Tibial artery (tissue), 4 donors: ENCODE measurements at regions not wholly inside any gene's neighbourhood (a gene's known extent, or its start where the extent isn't known, plus 50 kb on each side); places are given as distances from the start of the nearest gene placed in this dataset.

Source experiments
- DNase-seq, 2 donors: peaks; one replicate each; pipeline ENCODE4 v3.0.0-alpha.2; 2019
- H3K27ac ChIP-seq, 2 donors: fragments of 200-600 bp; sonication (generic) in 1 of 2; 1 replicate in 1 of 2; 2 replicates in 1 of 2; pipeline ENCODE4 v1.5.1; 2018 to 2019; ENCODE audit warnings: mild to moderate bottlenecking in 1 of 2
- H3K27me3 ChIP-seq, 2 donors: fragments of 200-600 bp; sonication (generic) in 1 of 2; one replicate each; pipeline versions ENCODE4 v1.5.1 to v1.6.0; 2016 to 2019
- H3K36me3 ChIP-seq, 3 donors: fragments of 200-600 bp; sonication (generic) in 2 of 3; one replicate each; pipeline ENCODE4 v1.5.1; 2016 to 2019; ENCODE audit warnings: mild to moderate bottlenecking in 2 of 3
- H3K4me1 ChIP-seq, 4 donors: fragments of 200-600 bp; sonication (generic) in 2 of 4; 1 replicate in 3 of 4; 2 replicates in 1 of 4; pipeline ENCODE4 v1.5.1; 2016 to 2019
- H3K4me3 ChIP-seq, 2 donors: fragments of 200-600 bp; sonication (generic) in 1 of 2; 1 replicate in 1 of 2; 2 replicates in 1 of 2; pipeline ENCODE4 v1.5.1; 2018 to 2019; ENCODE audit warnings: mild to moderate bottlenecking in 2 of 2
- H3K9me3 ChIP-seq, 3 donors: fragments of 200-600 bp; sonication (generic) in 1 of 3; one replicate each; pipeline ENCODE4 v1.5.1; 2016 to 2019
- intact Hi-C: fragments of 100-400 bp; cut with DNase I; formaldehyde crosslinking; loops from one replicate; pipeline ENCODE4 v1.15.0; 2023; ENCODE audit warnings: low total_unique reads
- TF ChIP-seq, protein P1 (sequence below), 2 experiments: fragments of 200-600 bp in 1 of 2; fragments of 450-650 bp in 1 of 2; IDR thresholded peaks; one replicate each; pipeline ENCODE4 v1.5.1; 2017 to 2019; ENCODE audit warnings: antibody characterized with exemption in 2 of 2, mild to moderate bottlenecking in 1 of 2, moderate library complexity in 1 of 2

GRCh38 chr2:58607448-58607847 is 366.3 kb upstream of the FANCL start:
- Histone ChIP-seq H3K27me3 (no peaks in the 10 kb centered on the region), H3K4me3 (no peak overlapping the region), H3K36me3 (no peaks in the 10 kb centered on the region), H3K27ac (no peak overlapping the region), H3K4me1 (no peaks in the 10 kb centered on the region), H3K9me3 (no peaks in the 10 kb centered on the region)
- TF ChIP-seq, protein P1, sequence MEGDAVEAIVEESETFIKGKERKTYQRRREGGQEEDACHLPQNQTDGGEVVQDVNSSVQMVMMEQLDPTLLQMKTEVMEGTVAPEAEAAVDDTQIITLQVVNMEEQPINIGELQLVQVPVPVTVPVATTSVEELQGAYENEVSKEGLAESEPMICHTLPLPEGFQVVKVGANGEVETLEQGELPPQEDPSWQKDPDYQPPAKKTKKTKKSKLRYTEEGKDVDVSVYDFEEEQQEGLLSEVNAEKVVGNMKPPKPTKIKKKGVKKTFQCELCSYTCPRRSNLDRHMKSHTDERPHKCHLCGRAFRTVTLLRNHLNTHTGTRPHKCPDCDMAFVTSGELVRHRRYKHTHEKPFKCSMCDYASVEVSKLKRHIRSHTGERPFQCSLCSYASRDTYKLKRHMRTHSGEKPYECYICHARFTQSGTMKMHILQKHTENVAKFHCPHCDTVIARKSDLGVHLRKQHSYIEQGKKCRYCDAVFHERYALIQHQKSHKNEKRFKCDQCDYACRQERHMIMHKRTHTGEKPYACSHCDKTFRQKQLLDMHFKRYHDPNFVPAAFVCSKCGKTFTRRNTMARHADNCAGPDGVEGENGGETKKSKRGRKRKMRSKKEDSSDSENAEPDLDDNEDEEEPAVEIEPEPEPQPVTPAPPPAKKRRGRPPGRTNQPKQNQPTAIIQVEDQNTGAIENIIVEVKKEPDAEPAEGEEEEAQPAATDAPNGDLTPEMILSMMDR (IDR thresholded peaks at IDR 0.05) = no peak
- intact Hi-C loops = no loop called here
- no peak for DNase-seq

DNA sequence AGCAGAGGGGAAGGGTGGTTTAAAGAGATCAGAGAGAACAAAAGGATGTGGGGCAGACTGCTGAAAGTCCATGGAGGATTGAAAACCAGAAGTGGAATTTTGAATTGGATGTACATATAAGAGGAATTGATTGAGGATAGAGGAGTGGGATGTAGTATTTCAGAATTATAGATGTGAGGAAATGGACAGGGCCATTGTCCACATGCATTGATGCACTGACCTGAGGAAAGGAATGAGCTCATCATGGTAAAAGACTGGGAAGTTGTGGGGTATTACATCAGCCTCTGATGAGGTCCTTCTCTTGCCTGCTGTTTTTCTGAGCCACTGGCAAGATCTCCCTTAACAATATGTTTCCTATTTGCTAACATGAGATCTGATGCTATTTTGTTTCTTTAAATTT is 365.7 kb upstream of the FANCL start:
- H3K27me3 ChIP-seq = no peaks in the 10 kb centered on the region
- H3K4me3 ChIP-seq = no peak overlapping the region
- no peaks in the 10 kb centered on the region for H3K9me3 ChIP-seq
- H3K4me1 ChIP-seq = no peaks in the 10 kb centered on the region
- intact Hi-C loops = no loop called here
- DNase-seq = no peak
- TF ChIP-seq, protein P1 (IDR thresholded peaks at IDR 0.05) = no peak
- H3K27ac ChIP-seq = no peak overlapping the region
- no peaks in the 10 kb centered on the region for H3K36me3 ChIP-seq

DNA sequence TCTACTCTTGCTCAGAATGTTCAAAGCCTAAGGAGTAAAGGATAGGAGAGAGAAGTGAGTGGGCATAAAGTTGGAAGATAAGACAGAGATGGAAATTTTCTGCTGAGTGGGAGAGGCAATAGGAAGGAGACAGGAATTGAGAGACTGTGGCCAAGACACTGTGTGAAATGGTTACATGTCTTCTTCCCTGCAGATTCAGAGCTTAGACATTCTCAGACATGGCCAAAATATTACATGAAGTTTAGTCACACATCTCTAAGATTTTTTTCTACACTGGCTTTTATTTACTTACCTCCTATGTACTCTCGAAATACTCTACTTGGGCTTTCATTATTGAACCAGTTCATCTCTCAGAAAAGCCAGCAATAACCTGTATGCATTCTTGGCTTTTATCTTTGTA is 363.0 kb upstream of the FANCL start:
- TF ChIP-seq, protein P1 (IDR thresholded peaks at IDR 0.05) = no peak
- H3K36me3 ChIP-seq = no peaks in the 10 kb centered on the region
- no peaks in the 10 kb centered on the region for H3K4me1 ChIP-seq
- H3K27ac ChIP-seq = no peak overlapping the region
- no peaks in the 10 kb centered on the region for H3K27me3 ChIP-seq
- intact Hi-C loops = no loop called here
- no peaks in the 10 kb centered on the region for H3K9me3 ChIP-seq
- H3K4me3 ChIP-seq = no peak overlapping the region
- DNase-seq = no peak

- H3K27me3 ChIP-seq = no peaks in the 10 kb centered on the region
- TF ChIP-seq, protein P1 (IDR thresholded peaks at IDR 0.05) = no peak
- H3K4me1 ChIP-seq = no peaks in the 10 kb centered on the region
- no peaks in the 10 kb centered on the region for H3K9me3 ChIP-seq
- no peak overlapping the region for H3K27ac ChIP-seq
- no peaks in the 10 kb centered on the region for H3K36me3 ChIP-seq
- no peak overlapping the region for H3K4me3 ChIP-seq
- intact Hi-C loops = no loop called here
- DNase-seq = no peak
Measured at GRCh38 chr2:58601017-58601416, 359.9 kb upstream of the FANCL start.

DNA sequence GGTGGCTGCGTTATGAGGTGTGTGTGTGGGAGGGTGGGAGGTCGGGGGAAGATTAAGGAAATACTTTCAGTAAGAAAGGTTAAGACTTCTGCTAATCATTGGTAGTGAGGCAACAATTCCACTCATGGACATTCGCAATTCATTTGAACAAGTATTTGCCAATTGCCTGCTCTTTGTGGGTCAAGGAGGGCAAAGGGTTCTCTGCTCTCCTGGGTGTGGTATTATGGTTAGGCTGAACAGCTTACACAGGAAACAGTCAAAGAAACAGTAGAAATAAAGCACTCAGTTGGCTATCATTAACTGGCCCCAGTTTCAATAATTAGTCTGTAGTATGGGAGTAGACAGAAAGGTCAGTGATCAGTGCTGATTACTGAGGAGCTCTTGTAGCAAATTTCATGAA is 357.0 kb upstream of the FANCL start:
- no peaks in the 10 kb centered on the region for H3K4me1 ChIP-seq
- no peak for DNase-seq
- H3K36me3 ChIP-seq = no peaks in the 10 kb centered on the region
- H3K4me3 ChIP-seq = no peak overlapping the region
- no peaks in the 10 kb centered on the region for H3K27me3 ChIP-seq
- no peaks in the 10 kb centered on the region for H3K9me3 ChIP-seq
- TF ChIP-seq, protein P1 (IDR thresholded peaks at IDR 0.05) = no peak
- no peak overlapping the region for H3K27ac ChIP-seq
- intact Hi-C loops = no loop called here

- TF ChIP-seq, protein P1 (IDR thresholded peaks at IDR 0.05) = no peak
- no peaks in the 10 kb centered on the region for H3K9me3 ChIP-seq
- H3K27me3 ChIP-seq = no peaks in the 10 kb centered on the region
- H3K36me3 ChIP-seq = no peaks in the 10 kb centered on the region
- intact Hi-C loops = no loop called here
- no peaks in the 10 kb centered on the region for H3K4me1 ChIP-seq
- H3K4me3 ChIP-seq = no peak overlapping the region
- no peak for DNase-seq
- no peak overlapping the region for H3K27ac ChIP-seq
Measured at GRCh38 chr2:58595714-58596113, 354.6 kb upstream of the FANCL start.
